HCT116 (cell line): ENCODE measurements at regions not wholly inside any gene's neighbourhood (a gene's known extent, or its start where the extent isn't known, plus 50 kb on each side); places are given as distances from the start of the nearest gene placed in this dataset.

Experiments used
- ATAC-seq: fragments of 200-7000 bp; cut with Tn5 transposase; 2 replicates; pipeline ENCODE4 v1.9.1; 2020; ENCODE audit warnings: mild to moderate bottlenecking, moderate library complexity
- BruUV-seq: library from RNA; stranded (reverse); fragments of 400-500 nt; replicated peaks from 2 replicates; lab custom pipeline; 2021; lab: Mats Ljungman, UMichigan
- CTCF ChIA-PET: fragments of 300-600 bp; sonication (Branson Sonifier 250); formaldehyde crosslinking; loops from one replicate; lab custom pipeline; 2021; ENCODE audit warnings: antibody characterized with exemption; lab: Charles Lee
- POLR2A ChIA-PET: fragments of 300-600, 350-600 bp; sonication (Branson Sonifier 250); formaldehyde crosslinking; loops from one replicate; lab custom pipeline; 2021; ENCODE audit warnings: antibody characterized with exemption; lab: Charles Lee
- RAD21 ChIA-PET, 2 experiments: fragments of 300-600 bp; sonication (Branson Sonifier 250); formaldehyde crosslinking; loops; one replicate each; lab custom pipeline; 2023; ENCODE audit warnings: low total read pairs in 2 of 2; ENCODE audit not compliant: uncharacterized antibody in 2 of 2, unreplicated experiment in 2 of 2, low non-redundant PET in 1 of 2; lab: Charles Lee
- DNase-seq: peaks from one replicate; pipeline ENCODE4 v3.0.0-alpha.2; 2010; ENCODE audit warnings: low read depth, low spot score
- H2AFZ ChIP-seq: fragments of 200-600 bp; shearing (Covaris generic), sonication (generic); 2 replicates; pipeline ENCODE4 v1.6.1; 2017; ENCODE audit warnings: low read depth, mixed run types, mixed read lengths, antibody characterized with exemption, low read length; ENCODE audit not compliant: poor library complexity, severe bottlenecking
- H3K27ac ChIP-seq: 2 replicates; pipeline ENCODE4 v1.5.1; 2012; ENCODE audit warnings: low read depth, low read length
- H3K27me3 ChIP-seq: fragments of 200-600 bp; sonication (generic); 2 replicates; pipeline ENCODE4 v1.6.1; 2016; ENCODE audit warnings: mixed run types, low read length, mixed read lengths; ENCODE audit not compliant: insufficient read depth
- H3K36me3 ChIP-seq, 2 experiments: fragments of 200-500 bp in 1 of 2; fragments of 200-600 bp in 1 of 2; sonication (Bioruptor generic) in 1 of 2; sonication (generic) in 1 of 2; 2 replicates each; pipeline versions ENCODE4 v1.5.1 to v1.6.1; 2014 to 2016; ENCODE audit warnings: low read length in 2 of 2, inconsistent platforms in 1 of 2, mixed read lengths in 1 of 2, mixed run types in 1 of 2; ENCODE audit not compliant: insufficient read depth in 2 of 2, control insufficient read depth in 1 of 2
- H3K4me1 ChIP-seq, 2 experiments: fragments of 200-600 bp in 1 of 2; sonication (generic) in 1 of 2; 2 replicates each; pipeline versions ENCODE4 v1.5.1 to v1.6.1; 2012 to 2017; ENCODE audit warnings: low read length in 2 of 2, inconsistent platforms in 1 of 2, mild to moderate bottlenecking in 1 of 2, mixed read lengths in 1 of 2, mixed run types in 1 of 2, moderate library complexity in 1 of 2; ENCODE audit not compliant: insufficient read depth in 2 of 2, control insufficient read depth in 1 of 2
- H3K4me2 ChIP-seq: fragments of 200-600 bp; sonication (generic); 2 replicates; pipeline ENCODE4 v1.6.1; 2017; ENCODE audit warnings: mixed run types, low read length, mixed read lengths
- H3K4me3 ChIP-seq, 2 experiments: fragments of 200-600 bp in 1 of 2; sonication (generic) in 1 of 2; replicated peaks in 1 of 2; 2 replicates each; pipeline ENCODE4 v1.5.1; 2011 to 2016; ENCODE audit warnings: low read length in 2 of 2, control low read depth in 1 of 2, low read depth in 1 of 2, mild to moderate bottlenecking in 1 of 2, mixed read lengths in 1 of 2, mixed run types in 1 of 2
- H3K79me2 ChIP-seq: fragments of 200-600 bp; sonication (generic); 2 replicates; pipeline ENCODE4 v1.6.1; 2017; ENCODE audit warnings: mild to moderate bottlenecking, mixed run types, low read length, moderate library complexity, mixed read lengths; ENCODE audit not compliant: insufficient read depth
- H3K9ac ChIP-seq: fragments of 200-600 bp; sonication (generic); 2 replicates; pipeline ENCODE4 v1.6.1; 2016; ENCODE audit warnings: low read length, mixed read lengths
- H3K9me2 ChIP-seq: fragments of 200-600 bp; sonication (generic), shearing (Covaris generic); 2 replicates; pipeline ENCODE4 v1.6.1; 2017; ENCODE audit warnings: mixed run types, mild to moderate bottlenecking, moderate library complexity; ENCODE audit not compliant: insufficient read depth
- H3K9me3 ChIP-seq, 2 experiments: fragments of 200-500 bp in 1 of 2; fragments of 200-600 bp in 1 of 2; sonication (Bioruptor generic) in 1 of 2; sonication (generic) in 1 of 2; 2 replicates each; pipeline ENCODE4 v1.6.1; 2014 to 2017; ENCODE audit warnings: low read length in 2 of 2, mixed read lengths in 2 of 2, inconsistent platforms in 1 of 2, low read depth in 1 of 2, mild to moderate bottlenecking in 1 of 2, mixed run types in 1 of 2, moderate library complexity in 1 of 2; ENCODE audit not compliant: control insufficient read depth in 1 of 2, insufficient read depth in 1 of 2
- H4K20me1 ChIP-seq: fragments of 200-600 bp; sonication (generic), shearing (Covaris generic); 2 replicates; pipeline ENCODE4 v1.6.1; 2017; ENCODE audit warnings: mixed run types, mild to moderate bottlenecking, moderate library complexity; ENCODE audit not compliant: insufficient read depth
- CBX3 ChIP-seq: IDR thresholded peaks from 2 replicates; pipeline ENCODE4 v1.6.1; 2012; ENCODE audit warnings: low read depth
- CEBPB ChIP-seq: IDR thresholded peaks from 2 replicates; pipeline ENCODE4 v1.6.1; 2012; ENCODE audit warnings: low read depth
- CTCF ChIP-seq, 3 experiments: fragments of 200-600 bp in 1 of 3; sonication (generic) in 1 of 3; IDR thresholded peaks in 2 of 3; conservative IDR thresholded peaks in 1 of 3; 2 replicates each; pipeline ENCODE4 v1.5.1; 2012 to 2017; ENCODE audit warnings: low read depth in 2 of 3, low read length in 2 of 3, antibody characterized with exemption in 1 of 3, borderline replicate concordance in 1 of 3, control low read depth in 1 of 3, mild to moderate bottlenecking in 1 of 3, mixed read lengths in 1 of 3, mixed run types in 1 of 3, moderate library complexity in 1 of 3; ENCODE audit not compliant: insufficient read depth in 1 of 3
- ELF1 ChIP-seq: IDR thresholded peaks from 2 replicates; pipeline ENCODE4 v1.6.1; 2012; ENCODE audit warnings: low read depth, borderline replicate concordance
- EZH2phosphoT487 ChIP-seq: fragments of 200-600 bp; IDR thresholded peaks from 2 replicates; pipeline ENCODE4 v1.6.1; 2018; ENCODE audit warnings: antibody characterized with exemption, borderline replicate concordance
- FOSL1 ChIP-seq: IDR thresholded peaks from 2 replicates; pipeline ENCODE4 v1.6.1; 2012; ENCODE audit warnings: low read depth
- POLR2A ChIP-seq: IDR thresholded peaks from 2 replicates; pipeline ENCODE4 v1.7.0; 2011; ENCODE audit warnings: borderline replicate concordance; ENCODE audit not compliant: insufficient read depth, insufficient read length; ENCODE audit errors: extremely low read depth
- POLR2AphosphoS5 ChIP-seq: IDR thresholded peaks from 2 replicates; pipeline ENCODE4 v1.6.1; 2011; ENCODE audit warnings: mild to moderate bottlenecking, low read depth, low read length, moderate library complexity
- RAD21 ChIP-seq: IDR thresholded peaks from 2 replicates; pipeline ENCODE4 v1.6.1; 2012; ENCODE audit warnings: low read depth, mild to moderate bottlenecking
- SIN3A ChIP-seq: IDR thresholded peaks from 2 replicates; pipeline ENCODE4 v1.6.1; 2012; ENCODE audit warnings: low read depth
- SP1 ChIP-seq: IDR thresholded peaks from 2 replicates; pipeline ENCODE4 v1.6.1; 2012; ENCODE audit warnings: low read depth
- TCF7L2 ChIP-seq: IDR thresholded peaks from 2 replicates; pipeline ENCODE4 v1.7.0; 2011; ENCODE audit warnings: borderline replicate concordance, inconsistent platforms; ENCODE audit not compliant: insufficient read depth, insufficient read length; ENCODE audit errors: extremely low read depth
- ZBTB33 ChIP-seq: IDR thresholded peaks from 2 replicates; pipeline ENCODE4 v1.6.1; 2011; ENCODE audit warnings: mild to moderate bottlenecking, low read length, moderate library complexity; ENCODE audit not compliant: insufficient replicate concordance; ENCODE audit errors: extremely low read depth
- ZFX ChIP-seq: fragments of 450-650 bp; IDR thresholded peaks from 2 replicates; pipeline ENCODE4 v1.6.1; 2017
- intact Hi-C: fragments of 100-400 bp; cut with micrococcal nuclease; formaldehyde crosslinking; loops from 2 replicates; pipeline ENCODE4 v1.10.0; 2022
- TF ChIP-seq, protein P1 (sequence below): IDR thresholded peaks from 2 replicates; pipeline ENCODE4 v1.6.1; 2012
- TF ChIP-seq, protein P2 (sequence below): IDR thresholded peaks from 2 replicates; pipeline ENCODE4 v1.6.1; 2012

GRCh38 chr11:24383137-24383536, 113.7 kb upstream of the LUZP2 start:
- H3K27me3 ChIP-seq: no peaks in the 10 kb centered on the region
- POLR2A ChIA-PET: no interaction called here
- peaks cover 3 to 15% of the 10 kb centered on the region in 2 experiments; a peak in 2 of 4 replicates for H3K9me3 ChIP-seq
- H3K4me2 ChIP-seq: no peak overlapping the region
- no peak overlapping the region for H3K27ac ChIP-seq
- intact Hi-C loops: no loop called here
- H2AFZ ChIP-seq: no peak overlapping the region
- no peak for DNase-seq
- H3K79me2 ChIP-seq: no peaks in the 10 kb centered on the region
- BruUV-seq: no TSS peak
- CTCF ChIA-PET: no interaction called here
- H3K4me1 ChIP-seq: no peaks in the 10 kb centered on the region
- no peak for ATAC-seq
- RAD21 ChIA-PET: no interaction called here
- no peaks in the 10 kb centered on the region for H4K20me1 ChIP-seq
- H3K9ac ChIP-seq: no peak overlapping the region
- H3K36me3 ChIP-seq: no peaks in the 10 kb centered on the region
- H3K4me3 ChIP-seq: no peak overlapping the region
- no peaks in the 10 kb centered on the region for H3K9me2 ChIP-seq
- TF ChIP-seq RAD21 (no peak), ZFX (no peak), SIN3A (no peak)
- TF ChIP-seq, protein P1, sequence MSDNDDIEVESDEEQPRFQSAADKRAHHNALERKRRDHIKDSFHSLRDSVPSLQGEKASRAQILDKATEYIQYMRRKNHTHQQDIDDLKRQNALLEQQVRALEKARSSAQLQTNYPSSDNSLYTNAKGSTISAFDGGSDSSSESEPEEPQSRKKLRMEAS: no peak

DNA sequence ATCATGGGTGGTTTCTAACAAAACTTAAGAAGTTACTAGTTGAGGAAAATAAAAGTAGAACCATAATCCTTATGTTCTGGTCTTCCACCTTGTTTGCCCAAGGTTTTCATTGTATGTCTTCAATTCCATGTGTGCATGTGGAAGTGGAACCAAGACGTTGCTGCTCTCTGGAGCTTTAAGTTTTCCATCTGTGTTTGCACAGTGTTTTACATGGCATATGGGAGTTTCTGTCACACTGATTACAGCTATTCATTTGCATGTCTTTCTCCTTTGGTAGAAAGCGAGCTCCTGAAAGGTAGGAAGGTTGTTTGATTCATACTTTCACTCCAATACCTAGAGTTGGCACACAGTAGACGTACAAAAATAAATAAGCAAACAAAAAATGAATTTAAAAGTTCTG, 112.6 kb upstream of the LUZP2 start:
- TF ChIP-seq SIN3A (no peak), TCF7L2 (no peak), POLR2AphosphoS5 (no peak), CBX3 (no peak), FOSL1 (no peak), CTCF (IDR thresholded peaks at IDR 0.05 in 2 of 3, conservative IDR thresholded peaks at IDR 0.05 in 1 of 3; ENCODE audit: borderline replicate concordance in 1 of 3, insufficient read depth in 1 of 3, low read depth in 2 of 3, low read length in 2 of 3) (no peak), POLR2A (no peak), ELF1 (no peak), CEBPB (no peak), EZH2phosphoT487 (no peak), ZBTB33 (no peak), SP1 (no peak), RAD21 (no peak)
- TF ChIP-seq, protein P2, sequence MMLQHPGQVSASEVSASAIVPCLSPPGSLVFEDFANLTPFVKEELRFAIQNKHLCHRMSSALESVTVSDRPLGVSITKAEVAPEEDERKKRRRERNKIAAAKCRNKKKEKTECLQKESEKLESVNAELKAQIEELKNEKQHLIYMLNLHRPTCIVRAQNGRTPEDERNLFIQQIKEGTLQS: no peak
- TF ChIP-seq, protein P1: no peak
- ChIA-PET POLR2A (no interaction called here), CTCF (no interaction called here), RAD21 (no interaction called here)
- no peak overlapping the region for H3K4me3 ChIP-seq
- DNase-seq (no peak), ATAC-seq (no peak)
- no TSS peak for BruUV-seq
- no peaks in the 10 kb centered on the region for H3K9me2 ChIP-seq
- peaks cover 0 to 9% of the 10 kb centered on the region in 2 experiments; a peak in 2 of 4 replicates for H3K9me3 ChIP-seq
- H3K27me3 ChIP-seq: no peaks in the 10 kb centered on the region
- no peak overlapping the region for H3K9ac ChIP-seq
- H2AFZ ChIP-seq: no peak overlapping the region
- no peaks in the 10 kb centered on the region for H3K36me3 ChIP-seq
- H3K27ac ChIP-seq: no peak overlapping the region
- H3K4me2 ChIP-seq: no peak overlapping the region
- H3K4me1 ChIP-seq: no peaks in the 10 kb centered on the region
- H4K20me1 ChIP-seq: no peaks in the 10 kb centered on the region
- intact Hi-C loops: no loop called here
- no peaks in the 10 kb centered on the region for H3K79me2 ChIP-seq
